WTC11 (cell line): ENCODE measurements at regions not wholly inside any gene's neighbourhood (a gene's known extent, or its start where the extent isn't known, plus 50 kb on each side); places are given as distances from the start of the nearest gene placed in this dataset.

Experiments used
- ATAC-seq: fragments of 200-7000 bp; cut with Tn5 transposase; 2 replicates; pipeline ENCODE4 v1.10.0; 2021; ENCODE audit warnings: mild to moderate bottlenecking, moderate library complexity
- CTCF ChIA-PET: fragments of 300-600 bp; sonication (Branson Sonifier 250); formaldehyde crosslinking; loops from one replicate; lab custom pipeline; 2021; ENCODE audit warnings: antibody characterized with exemption; lab: Charles Lee
- POLR2A ChIA-PET: fragments of 350-600 bp; sonication (Branson Sonifier 250); formaldehyde crosslinking; loops from one replicate; lab custom pipeline; 2021; ENCODE audit warnings: antibody characterized with exemption; lab: Charles Lee
- DNase-seq: peaks from one replicate; pipeline ENCODE4 v3.0.0; 2021; ENCODE audit warnings: low spot score
- H3K27ac Mint-ChIP-seq: 2 replicates; pipeline ENCODE4 v1.8.0; 2021; ENCODE audit warnings: mixed read lengths
- H3K27me3 Mint-ChIP-seq: 2 replicates; pipeline ENCODE4 v1.8.0; 2021; ENCODE audit warnings: low read depth, mild to moderate bottlenecking, moderate library complexity, mixed read lengths
- H3K36me3 Mint-ChIP-seq: 2 replicates; pipeline ENCODE4 v1.8.0; 2021; ENCODE audit warnings: mixed read lengths
- H3K4me1 Mint-ChIP-seq: 2 replicates; pipeline ENCODE4 v1.8.0; 2022; ENCODE audit warnings: mixed read lengths
- H3K4me3 Mint-ChIP-seq: 2 replicates; pipeline ENCODE4 v1.8.0; 2021; ENCODE audit warnings: mild to moderate bottlenecking, moderate library complexity, mixed read lengths
- H3K9me3 Mint-ChIP-seq: 2 replicates; pipeline ENCODE4 v1.8.0; 2021; ENCODE audit warnings: mixed read lengths
- ARID4B ChIP-seq: sonication (generic); formaldehyde crosslinking; IDR thresholded peaks from 2 replicates; pipeline ENCODE4 v1.8.0; 2023; ENCODE audit warnings: missing genetic modification reagents, mild to moderate bottlenecking, borderline replicate concordance
- CREB1 ChIP-seq: sonication (generic); formaldehyde crosslinking; IDR thresholded peaks from 2 replicates; pipeline ENCODE4 v1.8.0; 2023; ENCODE audit warnings: mild to moderate bottlenecking, missing genetic modification reagents
- CREM ChIP-seq: sonication (generic); formaldehyde crosslinking; IDR thresholded peaks from 2 replicates; pipeline ENCODE4 v1.8.1; 2022; ENCODE audit warnings: mild to moderate bottlenecking, missing genetic modification reagents, moderate library complexity
- ELF4 ChIP-seq: sonication (generic); formaldehyde crosslinking; IDR thresholded peaks from 2 replicates; pipeline ENCODE4 v1.8.1; 2022; ENCODE audit warnings: low read depth, mild to moderate bottlenecking, moderate library complexity, missing genetic modification reagents
- FOXJ3 ChIP-seq: sonication (generic); formaldehyde crosslinking; IDR thresholded peaks from 2 replicates; pipeline ENCODE4 v1.9.0; 2021; ENCODE audit warnings: missing genetic modification reagents, mild to moderate bottlenecking, borderline replicate concordance
- GABPB1 ChIP-seq: sonication (generic); formaldehyde crosslinking; IDR thresholded peaks from 2 replicates; pipeline ENCODE4 v1.8.1; 2023; ENCODE audit warnings: mild to moderate bottlenecking, missing genetic modification reagents
- HMGA2 ChIP-seq: fragments of 250-450 bp; sonication (Bioruptor Pico); IDR thresholded peaks from 2 replicates; pipeline ENCODE4 v1.4.0; 2021; ENCODE audit warnings: mild to moderate bottlenecking, moderate library complexity
- IRF2 ChIP-seq: sonication (generic); formaldehyde crosslinking; IDR thresholded peaks from 2 replicates; pipeline ENCODE4 v1.8.0; 2022; ENCODE audit warnings: low read depth, missing genetic modification reagents, borderline replicate concordance
- JAZF1 ChIP-seq: fragments of 250-450 bp; sonication (Bioruptor Pico); IDR thresholded peaks from 2 replicates; pipeline ENCODE4 v1.9.0; 2021; ENCODE audit warnings: moderate library complexity, mild to moderate bottlenecking, inconsistent platforms
- KAT7 ChIP-seq: sonication (generic); formaldehyde crosslinking; IDR thresholded peaks from 2 replicates; pipeline ENCODE4 v1.8.1; 2023; ENCODE audit warnings: missing genetic modification reagents, mild to moderate bottlenecking, borderline replicate concordance
- MXD4 ChIP-seq: fragments of 250-450 bp; sonication (Bioruptor Pico); IDR thresholded peaks from 2 replicates; pipeline ENCODE4 v1.8.0; 2021; ENCODE audit warnings: mild to moderate bottlenecking, moderate library complexity, borderline replicate concordance
- OVOL2 ChIP-seq: fragments of 250-450 bp; sonication (Bioruptor Pico); IDR thresholded peaks from 2 replicates; pipeline ENCODE4 v1.9.0; 2021; ENCODE audit warnings: mild to moderate bottlenecking, borderline replicate concordance
- RELA ChIP-seq: sonication (generic); formaldehyde crosslinking; IDR thresholded peaks from 2 replicates; pipeline ENCODE4 v1.8.1; 2022; ENCODE audit warnings: missing genetic modification reagents, mild to moderate bottlenecking, borderline replicate concordance
- RORB ChIP-seq: fragments of 250-450 bp; sonication (Bioruptor Pico); IDR thresholded peaks from 2 replicates; pipeline ENCODE4 v1.9.0; 2021; ENCODE audit warnings: mild to moderate bottlenecking
- TEAD4 ChIP-seq: sonication (generic); formaldehyde crosslinking; IDR thresholded peaks from 2 replicates; pipeline ENCODE4 v1.8.0; 2022; ENCODE audit warnings: mild to moderate bottlenecking, missing genetic modification reagents
- ZNF232 ChIP-seq: sonication (generic); formaldehyde crosslinking; IDR thresholded peaks from 2 replicates; pipeline ENCODE4 v1.8.0; 2022; ENCODE audit warnings: mild to moderate bottlenecking, missing genetic modification reagents
- TF ChIP-seq, protein P1 (sequence below): sonication (generic); formaldehyde crosslinking; IDR thresholded peaks from 2 replicates; pipeline ENCODE4 v1.8.1; 2022; ENCODE audit warnings: mild to moderate bottlenecking, moderate library complexity, missing genetic modification reagents
- TF ChIP-seq, protein P2 (sequence below): sonication (generic); formaldehyde crosslinking; IDR thresholded peaks from 2 replicates; pipeline ENCODE4 v1.8.0; 2022; ENCODE audit warnings: mild to moderate bottlenecking, missing genetic modification reagents
- TF ChIP-seq, protein P3 (sequence below): sonication (generic); formaldehyde crosslinking; IDR thresholded peaks from 2 replicates; pipeline ENCODE4 v1.8.1; 2023; ENCODE audit warnings: mild to moderate bottlenecking, missing genetic modification reagents, borderline replicate concordance

GRCh38 chr14:101357559-101358319 lies 203.6 kb upstream of the DIO3 start (continued):
- TF ChIP-seq, protein P1, sequence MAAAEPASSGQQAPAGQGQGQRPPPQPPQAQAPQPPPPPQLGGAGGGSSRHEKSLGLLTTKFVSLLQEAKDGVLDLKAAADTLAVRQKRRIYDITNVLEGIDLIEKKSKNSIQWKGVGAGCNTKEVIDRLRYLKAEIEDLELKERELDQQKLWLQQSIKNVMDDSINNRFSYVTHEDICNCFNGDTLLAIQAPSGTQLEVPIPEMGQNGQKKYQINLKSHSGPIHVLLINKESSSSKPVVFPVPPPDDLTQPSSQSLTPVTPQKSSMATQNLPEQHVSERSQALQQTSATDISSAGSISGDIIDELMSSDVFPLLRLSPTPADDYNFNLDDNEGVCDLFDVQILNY (CRISPR knock-in tag), result no peak
- TF ChIP-seq TEAD4 (no peak), FOXJ3 (CRISPR knock-in tag) (no peak), GABPB1 (CRISPR knock-in tag) (no peak), HMGA2 (CRISPR knock-in tag) (no peak), IRF2 (CRISPR knock-in tag) (no peak), KAT7 (no peak), JAZF1 (CRISPR knock-in tag) (no peak), CREB1 (no peak), ZNF232 (CRISPR knock-in tag) (no peak), ARID4B (CRISPR knock-in tag) (no peak)

DNA sequence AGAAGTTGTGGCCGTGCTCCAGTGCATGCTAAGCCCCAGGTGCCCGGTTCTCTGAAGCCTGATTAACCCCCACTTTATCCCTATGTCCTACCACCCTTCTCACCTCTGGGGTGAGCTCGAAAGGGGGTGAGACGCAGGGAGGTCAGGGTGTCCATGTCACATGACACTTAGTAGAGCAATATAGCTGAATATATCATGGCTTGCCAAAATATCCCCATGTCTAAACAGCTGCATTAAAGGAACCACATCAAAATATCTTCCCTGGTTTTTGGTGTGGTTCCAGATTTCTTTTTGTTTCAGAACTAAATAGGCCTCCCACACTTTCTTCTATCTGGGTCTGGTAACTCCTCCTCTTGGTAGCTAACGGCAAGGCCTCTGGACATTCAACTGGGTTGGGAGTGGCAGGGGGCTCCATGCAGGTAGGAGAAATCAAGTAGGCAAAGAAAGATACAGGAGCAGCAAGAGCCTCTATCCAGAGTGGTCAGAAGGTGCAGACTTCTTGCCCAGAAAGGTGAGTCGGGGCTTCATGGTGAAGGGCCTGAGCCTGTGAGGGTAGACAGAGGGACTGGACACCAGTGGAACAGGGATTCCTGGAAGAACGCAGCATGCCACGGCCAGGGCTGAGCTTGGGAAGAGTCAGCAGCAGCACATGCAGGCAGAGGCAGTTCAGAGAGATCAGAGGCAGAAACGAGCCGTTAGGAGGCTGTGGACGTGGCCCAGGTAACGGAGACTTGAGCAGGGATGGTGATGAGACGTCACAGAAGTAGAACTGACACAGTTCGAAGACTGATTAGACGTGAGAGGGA lies 202.8 kb upstream of the DIO3 start:
- CTCF ChIA-PET, result interaction anchor here (1.6 kb wide), 1 partner anchor 39 kb away, joined by 4 read pairs; no protein-coding TSS in a partner anchor

More for the DNA sequence above, 202.8 kb upstream of the DIO3 start:
- Mint-ChIP-seq H3K27ac (0 out of 2 replicates have a peak overlapping the region, but pooled peaks have one; percentile 3), H3K36me3 (peaks cover 6% of the 10 kb centered on the region), H3K4me1 (peaks cover 6% of the 10 kb centered on the region; the same call in 1 of the 2 replicates), H3K9me3 (peaks cover 29% of the 10 kb centered on the region), H3K4me3 (no peak overlapping the region)
- DNase-seq, result no peak
- TF ChIP-seq, protein P2, sequence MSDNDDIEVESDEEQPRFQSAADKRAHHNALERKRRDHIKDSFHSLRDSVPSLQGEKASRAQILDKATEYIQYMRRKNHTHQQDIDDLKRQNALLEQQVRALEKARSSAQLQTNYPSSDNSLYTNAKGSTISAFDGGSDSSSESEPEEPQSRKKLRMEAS (CRISPR knock-in tag), result no peak
- no peak for TF ChIP-seq MXD4 (CRISPR knock-in tag)
- TF ChIP-seq ELF4 (CRISPR knock-in tag), result no peak
- TF ChIP-seq OVOL2 (CRISPR knock-in tag), result no peak
- TF ChIP-seq RORB (CRISPR knock-in tag), result no peak
- TF ChIP-seq, protein P3, sequence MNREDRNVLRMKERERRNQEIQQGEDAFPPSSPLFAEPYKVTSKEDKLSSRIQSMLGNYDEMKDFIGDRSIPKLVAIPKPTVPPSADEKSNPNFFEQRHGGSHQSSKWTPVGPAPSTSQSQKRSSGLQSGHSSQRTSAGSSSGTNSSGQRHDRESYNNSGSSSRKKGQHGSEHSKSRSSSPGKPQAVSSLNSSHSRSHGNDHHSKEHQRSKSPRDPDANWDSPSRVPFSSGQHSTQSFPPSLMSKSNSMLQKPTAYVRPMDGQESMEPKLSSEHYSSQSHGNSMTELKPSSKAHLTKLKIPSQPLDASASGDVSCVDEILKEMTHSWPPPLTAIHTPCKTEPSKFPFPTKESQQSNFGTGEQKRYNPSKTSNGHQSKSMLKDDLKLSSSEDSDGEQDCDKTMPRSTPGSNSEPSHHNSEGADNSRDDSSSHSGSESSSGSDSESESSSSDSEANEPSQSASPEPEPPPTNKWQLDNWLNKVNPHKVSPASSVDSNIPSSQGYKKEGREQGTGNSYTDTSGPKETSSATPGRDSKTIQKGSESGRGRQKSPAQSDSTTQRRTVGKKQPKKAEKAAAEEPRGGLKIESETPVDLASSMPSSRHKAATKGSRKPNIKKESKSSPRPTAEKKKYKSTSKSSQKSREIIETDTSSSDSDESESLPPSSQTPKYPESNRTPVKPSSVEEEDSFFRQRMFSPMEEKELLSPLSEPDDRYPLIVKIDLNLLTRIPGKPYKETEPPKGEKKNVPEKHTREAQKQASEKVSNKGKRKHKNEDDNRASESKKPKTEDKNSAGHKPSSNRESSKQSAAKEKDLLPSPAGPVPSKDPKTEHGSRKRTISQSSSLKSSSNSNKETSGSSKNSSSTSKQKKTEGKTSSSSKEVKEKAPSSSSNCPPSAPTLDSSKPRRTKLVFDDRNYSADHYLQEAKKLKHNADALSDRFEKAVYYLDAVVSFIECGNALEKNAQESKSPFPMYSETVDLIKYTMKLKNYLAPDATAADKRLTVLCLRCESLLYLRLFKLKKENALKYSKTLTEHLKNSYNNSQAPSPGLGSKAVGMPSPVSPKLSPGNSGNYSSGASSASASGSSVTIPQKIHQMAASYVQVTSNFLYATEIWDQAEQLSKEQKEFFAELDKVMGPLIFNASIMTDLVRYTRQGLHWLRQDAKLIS (CRISPR knock-in tag), result no peak
- no peak for TF ChIP-seq CREM (CRISPR knock-in tag)
- no peak for TF ChIP-seq RELA (CRISPR knock-in tag)
- TF ChIP-seq, all 79 proteins: peak for 0
- POLR2A ChIA-PET, result no interaction called here
- H3K27me3 Mint-ChIP-seq, result peaks cover 2% of the 10 kb centered on the region; the same call in 1 of the 2 replicates
- ATAC-seq, result no peak
